ENCODE measurements at regions not wholly inside any gene's neighbourhood (a gene's known extent, or its start where the extent isn't known, plus 50 kb on each side); places are given as distances from the start of the nearest gene placed in this dataset.

- Histone ChIP-seq H2BK120ac (ENCODE audit: low read depth, low read length) (no peak overlapping the region), H3K36me3 (ENCODE audit: control insufficient read depth, insufficient read depth, low read length) (no peaks in the 10 kb centered on the region), H3K18ac (ENCODE audit: low read depth, low read length) (no peak overlapping the region), H3K4me2 (ENCODE audit: low read depth, low read length) (no peak overlapping the region), H3K56ac (ENCODE audit: extremely low read depth, insufficient read depth, low read length) (no peak overlapping the region), H3K4me3 (ENCODE audit: insufficient read depth, low read depth, low read length) (no peak overlapping the region), H2BK5ac (ENCODE audit: low read depth, low read length, poor library complexity, severe bottlenecking) (no peak overlapping the region), H3K14ac (replicated peaks; ENCODE audit: low read depth, low read length) (no peak overlapping the region), H3K9me1 (ENCODE audit: insufficient read depth, low read length) (no peaks in the 10 kb centered on the region), H2BK15ac (ENCODE audit: low read depth, low read length) (no peak overlapping the region), H4K8ac (ENCODE audit: low read depth in 2 of 2, low read length in 2 of 2) (no peak overlapping the region), H2AK9ac (replicated peaks; ENCODE audit: low read depth, low read length, poor library complexity) (no peak overlapping the region), H4K5ac (ENCODE audit: low read depth, low read length) (no peak overlapping the region), H4K20me1 (ENCODE audit: insufficient read depth, low read length) (no peaks in the 10 kb centered on the region), H3K27ac (ENCODE audit: insufficient read depth, low read length) (no peak overlapping the region), H3K23ac (ENCODE audit: low read depth, low read length) (no peak overlapping the region), H3K27me3 (ENCODE audit: control insufficient read depth, insufficient read depth, low read length) (no peaks in the 10 kb centered on the region), H3K79me1 (ENCODE audit: low read depth in 1 of 2, low read length in 2 of 2) (no peaks in the 10 kb centered on the region), H2AK5ac (ENCODE audit: low read depth, low read length) (no peak overlapping the region), H3K4ac (ENCODE audit: low read depth, low read length) (no peak overlapping the region), H2BK20ac (ENCODE audit: low read depth, low read length) (no peak overlapping the region), H4K91ac (ENCODE audit: insufficient read depth, low read depth, low read length) (no peak overlapping the region), H3K4me1 (ENCODE audit: control insufficient read depth, insufficient read depth, low read length) (no peaks in the 10 kb centered on the region), H3K9ac (ENCODE audit: low read depth, low read length) (no peak overlapping the region), H2AFZ (replicated peaks; ENCODE audit: low read length, poor library complexity) (no peak overlapping the region), H3K9me3 (ENCODE audit: control insufficient read depth, insufficient read depth, low read length) (peaks cover 18% of the 10 kb centered on the region)
- intact Hi-C loops (cut with micrococcal nuclease), result no loop called here
- POLR2A ChIA-PET (ENCODE audit: unreplicated experiment), result no interaction called here
- dilution Hi-C loops (cut with HindIII; ENCODE audit: low sequenced_read_pairs, unreplicated experiment), result no loop called here
- no TSS peak for BruUV-seq (replicated peaks)
- no peak for ATAC-seq (ENCODE audit: low read depth)
- 79% methylated on average over 2 of the region's 4 CpGs; no CpG with 5 or more reads in 1 of the 2 experiments for WGBS, 2 experiments (ENCODE audit: extremely low coverage in 2 of 2, insufficient read length in 1 of 2)
- in situ Hi-C loops (cut with MboI; ENCODE audit: low sequenced_read_pairs), result no loop called here
- no peak for DNase-seq
- CTCF ChIA-PET, result no interaction called here
- TF ChIP-seq ELK1 (IDR thresholded peaks at IDR 0.05; ENCODE audit: borderline replicate concordance, low read depth, low read length) (no peak), RAD21 (IDR thresholded peaks at IDR 0.05; ENCODE audit: low read length) (no peak), MAZ (IDR thresholded peaks at IDR 0.05; ENCODE audit: borderline replicate concordance, low read depth, low read length) (no peak), CEBPB (IDR thresholded peaks at IDR 0.05; ENCODE audit: low read depth, low read length) (no peak), RFX5 (IDR thresholded peaks at IDR 0.05; ENCODE audit: low read depth, low read length) (no peak), BHLHE40 (IDR thresholded peaks at IDR 0.05; ENCODE audit: low read depth, low read length) (no peak), MAFK (IDR thresholded peaks at IDR 0.05; ENCODE audit: low read depth, low read length) (no peak), USF2 (IDR thresholded peaks at IDR 0.05; ENCODE audit: low read depth, low read length) (no peak), CHD1 (IDR thresholded peaks at IDR 0.05; ENCODE audit: low read depth, low read length) (no peak)
Observed at GRCh38 chr4:116702949-116703348, 382.4 kb downstream of the TRAM1L1 start.

Data from IMR-90 (cell line).